ENCODE measurements at regions not wholly inside any gene's neighbourhood (a gene's known extent, or its start where the extent isn't known, plus 50 kb on each side); places are given as distances from the start of the nearest gene placed in this dataset.

GRCh38 chrX:131901546-131901945 lies 121.6 kb upstream of the STK26 start:
- ChIA-PET POLR2A (no interaction called here), CTCF (interaction anchor here (0.6 kb wide), 1 partner anchor 80 kb away, joined by 3 read pairs; no protein-coding TSS in a partner anchor)
- H3K9me3 ChIP-seq (ENCODE audit: control insufficient read depth, insufficient read depth, low read depth, low read length): no peaks in the 10 kb centered on the region; the same call in 1 of the 2 replicates
- H3K4me1 ChIP-seq (ENCODE audit: control insufficient read depth, insufficient read depth, low read length): no peaks in the 10 kb centered on the region
- TF ChIP-seq, protein P1, sequence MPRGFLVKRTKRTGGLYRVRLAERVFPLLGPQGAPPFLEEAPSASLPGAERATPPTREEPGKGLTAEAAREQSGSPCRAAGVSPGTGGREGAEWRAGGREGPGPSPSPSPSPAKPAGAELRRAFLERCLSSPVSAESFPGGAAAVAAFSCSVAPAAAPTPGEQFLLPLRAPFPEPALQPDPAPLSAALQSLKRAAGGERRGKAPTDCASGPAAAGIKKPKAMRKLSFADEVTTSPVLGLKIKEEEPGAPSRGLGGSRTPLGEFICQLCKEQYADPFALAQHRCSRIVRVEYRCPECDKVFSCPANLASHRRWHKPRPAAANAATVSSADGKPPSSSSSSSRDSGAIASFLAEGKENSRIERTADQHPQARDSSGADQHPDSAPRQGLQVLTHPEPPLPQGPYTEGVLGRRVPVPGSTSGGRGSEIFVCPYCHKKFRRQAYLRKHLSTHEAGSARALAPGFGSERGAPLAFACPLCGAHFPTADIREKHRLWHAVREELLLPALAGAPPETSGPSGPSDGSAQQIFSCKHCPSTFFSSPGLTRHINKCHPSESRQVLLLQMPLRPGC (tag by site-specific recombination; IDR thresholded peaks at IDR 0.05): no peak
- TF ChIP-seq ZNF121 (tag by site-specific recombination; IDR thresholded peaks at IDR 0.05) (no peak), ZNF473 (tag by site-specific recombination; IDR thresholded peaks at IDR 0.05) (no peak)
- no peaks in the 10 kb centered on the region for H3K36me3 ChIP-seq (ENCODE audit: control insufficient read depth in 2 of 2, insufficient read depth in 1 of 2, low read length in 2 of 2)
- H3K4me3 ChIP-seq (ENCODE audit: low read depth, low read length): no peak overlapping the region
- no peak overlapping the region for H3K27ac ChIP-seq (ENCODE audit: extremely low read depth, low read depth, low read length)

DNA sequence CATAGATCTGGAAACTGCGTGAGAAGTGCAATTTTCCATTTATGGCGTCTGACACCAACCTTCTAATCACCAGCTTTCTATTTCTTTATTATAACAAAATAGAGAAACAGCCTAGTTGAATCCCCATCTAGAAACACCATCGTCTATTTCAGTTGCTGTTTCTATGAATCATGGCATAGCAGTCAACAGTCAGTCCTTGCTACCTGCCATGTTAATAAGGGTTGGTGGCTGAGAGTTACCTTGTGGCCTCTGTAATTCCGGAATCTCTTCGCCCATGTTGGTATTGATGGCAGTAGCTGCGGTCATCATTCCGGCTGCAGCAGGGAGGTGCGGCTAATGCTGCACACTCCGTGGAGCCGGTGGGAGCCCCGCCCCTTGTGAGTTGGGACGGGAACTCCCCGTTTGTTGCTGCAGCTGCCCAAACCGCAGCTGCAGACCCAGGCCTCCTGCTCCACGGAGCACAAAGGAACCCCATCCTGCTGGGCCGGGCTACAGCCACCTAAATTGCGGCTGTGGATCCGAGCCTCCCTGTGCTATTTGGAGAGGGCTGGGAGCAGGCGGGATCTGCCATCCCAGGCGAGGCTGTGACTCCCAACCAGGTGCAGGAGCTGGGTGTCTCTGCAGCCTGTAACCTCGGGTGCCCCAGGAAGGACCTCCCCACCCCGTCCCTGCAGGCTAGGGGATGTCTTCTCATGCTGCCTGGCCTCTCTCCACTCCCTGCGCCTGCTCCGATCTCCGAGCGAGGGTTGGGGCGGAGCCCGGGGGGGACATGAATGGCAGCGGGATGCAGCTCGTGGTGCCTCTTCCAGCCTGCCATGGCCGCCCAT lies 115.4 kb upstream of the STK26 start:
- TF ChIP-seq ZNF561 (tag by site-specific recombination; IDR thresholded peaks at IDR 0.05; ENCODE audit: borderline replicate concordance): no peak
- TF ChIP-seq ZNF596 (tag by site-specific recombination; IDR thresholded peaks at IDR 0.05): no peak
- no peak for TF ChIP-seq ZNF558 (tag by site-specific recombination; IDR thresholded peaks at IDR 0.05)
- TF ChIP-seq HOXA7 (CRISPR knock-in tag; IDR thresholded peaks at IDR 0.05; ENCODE audit: borderline replicate concordance): no peak
- no peak for TF ChIP-seq REPIN1 (tag by site-specific recombination; IDR thresholded peaks at IDR 0.05; ENCODE audit: low read depth)
- no peak for TF ChIP-seq ZNF530 (tag by site-specific recombination; IDR thresholded peaks at IDR 0.05; ENCODE audit: low read depth)
- CTCF ChIA-PET: no interaction called here
- H3K4me3 ChIP-seq (ENCODE audit: low read depth, low read length): no peak overlapping the region
- H3K4me1 ChIP-seq (ENCODE audit: control insufficient read depth, insufficient read depth, low read length): no peaks in the 10 kb centered on the region
- no peak overlapping the region for H3K27ac ChIP-seq (ENCODE audit: extremely low read depth, low read depth, low read length)
- no peaks in the 10 kb centered on the region for H3K36me3 ChIP-seq (ENCODE audit: control insufficient read depth in 2 of 2, insufficient read depth in 1 of 2, low read length in 2 of 2)
- H3K9me3 ChIP-seq (ENCODE audit: control insufficient read depth, insufficient read depth, low read depth, low read length): no peaks in the 10 kb centered on the region
- POLR2A ChIA-PET: no interaction called here

DNA sequence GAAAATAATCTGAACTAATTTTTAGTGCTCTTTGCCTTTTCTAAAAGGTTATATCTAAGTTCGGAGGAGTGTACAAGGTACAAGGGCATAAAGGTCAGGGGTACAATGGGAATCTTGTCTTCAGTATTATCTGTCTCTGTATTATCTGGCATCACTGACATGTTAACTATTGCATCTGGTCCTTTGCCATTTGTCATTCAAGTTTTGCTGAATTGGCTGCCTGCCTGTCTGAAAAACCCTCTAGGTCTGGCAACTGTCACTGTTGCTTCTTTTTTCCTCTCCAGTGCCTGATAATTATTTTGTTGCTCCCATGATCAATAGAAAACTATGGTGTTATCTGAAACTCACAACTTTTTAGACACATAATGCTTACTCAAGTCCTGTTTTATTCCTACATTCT lies 112.5 kb upstream of the STK26 start:
- H3K36me3 ChIP-seq (ENCODE audit: control insufficient read depth in 2 of 2, insufficient read depth in 1 of 2, low read length in 2 of 2): no peaks in the 10 kb centered on the region
- CTCF ChIA-PET: no interaction called here
- TF ChIP-seq ZNF521 (tag by site-specific recombination; IDR thresholded peaks at IDR 0.05) (no peak), REST (tag by site-specific recombination; IDR thresholded peaks at IDR 0.05) (no peak), ZBTB49 (tag by site-specific recombination; IDR thresholded peaks at IDR 0.05; ENCODE audit: low read depth) (no peak), OVOL3 (tag by site-specific recombination; IDR thresholded peaks at IDR 0.05) (no peak), ZBTB21 (tag by site-specific recombination; IDR thresholded peaks at IDR 0.05) (no peak), ZNF560 (tag by site-specific recombination; IDR thresholded peaks at IDR 0.05; ENCODE audit: borderline replicate concordance) (no peak), ZBTB8A (tag by site-specific recombination; IDR thresholded peaks at IDR 0.05) (no peak), ZNF2 (tag by site-specific recombination; IDR thresholded peaks at IDR 0.05) (no peak), GLI2 (tag by site-specific recombination; IDR thresholded peaks at IDR 0.05; ENCODE audit: borderline replicate concordance, low read depth) (no peak)
- no peaks in the 10 kb centered on the region for H3K4me1 ChIP-seq (ENCODE audit: control insufficient read depth, insufficient read depth, low read length)
- POLR2A ChIA-PET: no interaction called here
- no peaks in the 10 kb centered on the region for H3K9me3 ChIP-seq (ENCODE audit: control insufficient read depth, insufficient read depth, low read depth, low read length)
- no peak overlapping the region for H3K27ac ChIP-seq (ENCODE audit: extremely low read depth, low read depth, low read length)
- no peak overlapping the region for H3K4me3 ChIP-seq (ENCODE audit: low read depth, low read length)

Measured in HEK293 (cell line).